Uterus (tissue), 2 donors: ENCODE measurements at regions not wholly inside any gene's neighbourhood (a gene's known extent, or its start where the extent isn't known, plus 50 kb on each side); places are given as distances from the start of the nearest gene placed in this dataset.

ENCODE experiments used
- POLR2A ChIP-seq, 2 donors: fragments of 450-650 bp; IDR thresholded peaks; one replicate each; pipeline ENCODE4 v1.6.1; 2016; ENCODE audit warnings: antibody characterized with exemption in 2 of 2, mild to moderate bottlenecking in 1 of 2, moderate library complexity in 1 of 2
- TF ChIP-seq, protein P1 (sequence below), 4 experiments: fragments of 200-600 bp in 2 of 4; fragments of 450-650 bp in 2 of 4; sonication (generic) in 2 of 4; IDR thresholded peaks; one replicate each; pipeline ENCODE4 v1.5.1; 2016 to 2019; ENCODE audit warnings: antibody characterized with exemption in 4 of 4, mild to moderate bottlenecking in 2 of 4, moderate library complexity in 1 of 4

DNA sequence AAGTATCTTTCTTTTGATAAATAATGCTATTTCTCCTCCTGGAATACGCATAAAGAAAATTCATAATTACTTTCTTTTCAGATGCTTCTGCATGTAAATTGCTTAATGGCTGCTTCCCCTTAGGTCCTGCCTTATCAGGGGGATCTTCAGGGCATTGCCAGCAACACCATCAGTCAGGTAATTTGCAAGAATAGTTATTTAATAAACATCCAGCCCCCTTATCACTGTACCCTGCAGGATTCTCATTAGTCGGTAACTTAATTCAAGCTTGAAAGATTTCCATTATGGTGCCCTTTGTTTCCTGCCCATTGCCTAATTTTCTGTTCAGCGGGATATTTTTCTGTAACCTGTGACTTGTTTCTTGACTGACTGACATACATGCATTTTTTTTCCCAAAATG is 414.5 kb downstream of the MFSD1 start:
- TF ChIP-seq, protein P1, sequence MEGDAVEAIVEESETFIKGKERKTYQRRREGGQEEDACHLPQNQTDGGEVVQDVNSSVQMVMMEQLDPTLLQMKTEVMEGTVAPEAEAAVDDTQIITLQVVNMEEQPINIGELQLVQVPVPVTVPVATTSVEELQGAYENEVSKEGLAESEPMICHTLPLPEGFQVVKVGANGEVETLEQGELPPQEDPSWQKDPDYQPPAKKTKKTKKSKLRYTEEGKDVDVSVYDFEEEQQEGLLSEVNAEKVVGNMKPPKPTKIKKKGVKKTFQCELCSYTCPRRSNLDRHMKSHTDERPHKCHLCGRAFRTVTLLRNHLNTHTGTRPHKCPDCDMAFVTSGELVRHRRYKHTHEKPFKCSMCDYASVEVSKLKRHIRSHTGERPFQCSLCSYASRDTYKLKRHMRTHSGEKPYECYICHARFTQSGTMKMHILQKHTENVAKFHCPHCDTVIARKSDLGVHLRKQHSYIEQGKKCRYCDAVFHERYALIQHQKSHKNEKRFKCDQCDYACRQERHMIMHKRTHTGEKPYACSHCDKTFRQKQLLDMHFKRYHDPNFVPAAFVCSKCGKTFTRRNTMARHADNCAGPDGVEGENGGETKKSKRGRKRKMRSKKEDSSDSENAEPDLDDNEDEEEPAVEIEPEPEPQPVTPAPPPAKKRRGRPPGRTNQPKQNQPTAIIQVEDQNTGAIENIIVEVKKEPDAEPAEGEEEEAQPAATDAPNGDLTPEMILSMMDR (IDR thresholded peaks at IDR 0.05), result no peak
- TF ChIP-seq POLR2A (IDR thresholded peaks at IDR 0.05), result no peak
